HG02840 (cell line): ENCODE measurements at regions not wholly inside any gene's neighbourhood (a gene's known extent, or its start where the extent isn't known, plus 50 kb on each side); places are given as distances from the start of the nearest gene placed in this dataset.

ENCODE experiments used
- ATAC-seq: cut with Tn5 transposase; IDR thresholded peaks from one replicate; pipeline ENCODE4 v1.9.1; 2021; ENCODE audit warnings: mild to moderate bottlenecking, moderate library complexity, moderate number of reproducible peaks; ENCODE audit not compliant: unreplicated experiment, low FRiP score

DNA sequence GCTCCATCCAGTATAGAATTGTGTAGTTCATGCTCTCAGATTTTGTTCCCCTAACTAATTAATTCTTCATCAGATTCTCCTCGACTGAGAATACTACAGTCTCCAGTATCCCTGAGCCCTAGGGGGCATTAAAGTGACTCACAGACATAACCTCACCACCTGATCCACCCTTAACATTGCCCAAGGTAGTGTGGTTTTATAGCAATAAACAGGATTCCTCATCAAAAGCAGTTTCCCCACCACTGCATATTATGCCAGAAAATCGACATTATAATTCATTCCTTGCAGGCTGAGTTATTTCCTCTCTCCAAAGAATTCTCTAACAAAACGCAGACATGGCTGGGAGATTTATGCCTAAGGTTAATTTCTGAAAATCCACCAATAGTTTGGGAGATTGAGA is 1402.5 kb upstream of the CELF2 start:
- ATAC-seq: no peak

DNA sequence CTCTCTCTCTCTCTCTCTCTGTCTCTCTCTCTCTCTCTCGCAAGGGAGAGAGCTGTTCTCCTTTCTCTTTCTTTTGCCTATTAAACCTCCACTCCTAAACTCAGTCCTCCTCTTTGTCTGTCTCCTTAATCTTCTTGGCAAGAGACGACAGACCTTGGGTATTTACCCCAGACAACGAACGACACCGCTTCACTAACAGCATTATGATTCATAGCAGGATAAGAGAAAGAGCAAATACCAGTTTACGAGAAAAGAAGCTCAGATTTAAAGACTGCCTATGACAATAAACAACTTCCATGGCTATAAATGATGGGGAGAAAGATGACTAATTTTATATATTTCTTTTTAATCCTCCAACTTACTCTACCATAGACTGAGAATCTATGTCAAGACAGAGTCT is 1396.5 kb upstream of the CELF2 start:
- no peak for ATAC-seq

DNA sequence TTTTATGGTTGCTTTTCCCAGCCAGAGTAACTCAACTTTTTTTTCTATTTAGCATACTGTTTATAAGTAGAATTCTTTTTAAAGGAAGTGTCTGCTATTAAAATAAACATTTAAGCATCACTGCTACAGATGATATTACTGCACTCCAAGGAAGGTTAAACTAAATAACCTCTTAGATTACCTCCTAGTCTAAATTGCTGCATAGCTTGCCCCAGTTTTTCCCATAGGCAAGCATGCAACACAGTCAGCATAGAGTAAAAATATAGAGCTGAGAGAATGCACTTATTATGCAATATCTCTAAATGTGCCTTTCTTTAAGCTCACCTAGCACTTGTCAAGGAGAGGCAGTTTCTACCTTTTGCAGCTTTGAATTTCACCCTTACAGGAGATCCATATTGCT is 1392.4 kb upstream of the CELF2 start:
- ATAC-seq: no peak

DNA sequence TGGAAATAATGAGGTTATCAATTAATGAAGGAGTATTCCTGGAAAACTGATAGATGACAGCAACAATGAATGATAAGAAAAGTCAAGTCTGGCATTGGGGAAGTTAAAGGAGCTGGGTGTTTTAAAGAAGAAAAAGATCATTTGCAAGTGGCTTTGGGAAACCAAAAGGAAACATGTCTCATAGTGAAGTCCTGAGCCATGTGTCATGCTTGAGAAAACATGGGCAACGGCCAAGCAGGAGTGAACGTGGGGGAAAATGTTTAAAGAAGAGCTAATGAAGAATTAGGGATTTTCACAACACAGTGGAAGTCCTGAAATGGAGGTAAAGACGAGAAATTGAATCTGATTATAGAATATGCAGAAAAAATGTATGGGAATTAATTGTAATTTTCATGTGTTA is 1383.2 kb upstream of the CELF2 start:
- no peak for ATAC-seq

DNA sequence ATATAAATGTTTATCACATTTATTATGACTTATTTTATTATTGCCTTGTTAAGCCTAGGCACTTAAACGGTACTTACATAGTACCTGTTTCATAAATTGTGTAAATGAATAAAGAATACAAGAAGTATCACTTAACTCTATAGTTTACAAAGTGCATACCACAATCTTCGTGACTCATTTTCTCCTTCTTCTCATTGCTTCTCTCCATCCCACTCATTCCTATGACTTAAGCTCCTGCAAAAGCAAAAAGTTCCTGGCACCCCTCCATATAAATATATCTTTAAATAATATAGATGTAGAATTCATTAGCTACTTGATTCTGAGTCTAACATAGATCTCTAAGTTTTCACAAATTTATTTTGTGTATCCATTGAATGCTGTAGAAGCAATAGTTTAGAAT is 1382.0 kb upstream of the CELF2 start:
- no peak for ATAC-seq

DNA sequence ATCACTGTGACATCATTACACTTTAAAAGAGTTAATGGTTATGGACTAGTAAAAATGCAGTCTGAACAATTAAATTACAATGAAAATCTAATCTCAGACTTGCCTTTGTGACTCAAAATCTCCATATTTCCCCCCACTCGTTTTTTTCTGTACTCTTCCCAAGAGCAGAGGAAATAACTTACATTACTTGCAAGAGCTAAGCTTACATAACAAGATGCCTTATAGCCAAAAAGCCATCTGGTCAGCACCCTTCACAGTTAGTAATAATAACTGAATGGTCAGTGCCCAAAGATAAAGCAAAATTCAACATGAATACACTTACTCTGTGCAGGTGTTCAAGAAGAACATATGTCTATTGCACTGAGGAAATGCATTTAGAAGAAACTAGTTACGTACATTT is 1381.5 kb upstream of the CELF2 start:
- ATAC-seq: no peak

DNA sequence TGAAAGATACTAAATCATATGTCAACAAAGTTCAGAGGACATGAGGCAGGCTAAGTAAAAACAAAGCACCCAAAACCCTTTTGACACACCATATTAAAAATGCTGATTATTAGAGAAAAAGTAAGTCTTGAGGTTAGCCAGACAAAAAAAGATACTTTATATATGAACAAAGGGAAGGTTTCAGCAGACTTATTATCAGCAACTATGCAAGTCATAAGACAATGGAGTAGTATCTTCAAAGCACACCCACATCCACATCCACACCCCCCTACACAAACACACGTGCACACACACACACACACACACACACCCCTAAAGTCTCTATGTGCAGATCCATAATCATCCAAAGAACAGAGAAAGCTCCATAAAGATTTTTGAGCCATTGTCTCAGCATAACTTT is 1373.9 kb upstream of the CELF2 start:
- ATAC-seq: no peak

DNA sequence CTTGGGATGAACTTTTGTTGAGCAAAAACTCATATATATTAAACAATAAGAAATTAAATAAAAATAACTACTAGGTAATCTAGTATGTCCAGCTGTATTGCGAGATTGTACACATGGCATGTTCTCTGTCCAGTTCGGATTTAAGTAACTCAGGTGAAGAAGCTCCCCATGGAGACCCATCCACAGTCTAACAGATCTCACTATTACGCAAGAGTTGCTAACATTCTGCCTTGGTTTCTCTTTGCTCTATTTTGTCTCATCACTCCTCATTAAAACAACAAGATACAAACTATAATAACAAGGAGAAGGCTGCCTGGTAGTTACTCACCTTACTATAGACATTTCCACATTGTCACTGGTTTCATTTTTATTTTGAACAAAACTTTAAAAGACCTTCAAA is 1372.3 kb upstream of the CELF2 start:
- ATAC-seq: no peak

DNA sequence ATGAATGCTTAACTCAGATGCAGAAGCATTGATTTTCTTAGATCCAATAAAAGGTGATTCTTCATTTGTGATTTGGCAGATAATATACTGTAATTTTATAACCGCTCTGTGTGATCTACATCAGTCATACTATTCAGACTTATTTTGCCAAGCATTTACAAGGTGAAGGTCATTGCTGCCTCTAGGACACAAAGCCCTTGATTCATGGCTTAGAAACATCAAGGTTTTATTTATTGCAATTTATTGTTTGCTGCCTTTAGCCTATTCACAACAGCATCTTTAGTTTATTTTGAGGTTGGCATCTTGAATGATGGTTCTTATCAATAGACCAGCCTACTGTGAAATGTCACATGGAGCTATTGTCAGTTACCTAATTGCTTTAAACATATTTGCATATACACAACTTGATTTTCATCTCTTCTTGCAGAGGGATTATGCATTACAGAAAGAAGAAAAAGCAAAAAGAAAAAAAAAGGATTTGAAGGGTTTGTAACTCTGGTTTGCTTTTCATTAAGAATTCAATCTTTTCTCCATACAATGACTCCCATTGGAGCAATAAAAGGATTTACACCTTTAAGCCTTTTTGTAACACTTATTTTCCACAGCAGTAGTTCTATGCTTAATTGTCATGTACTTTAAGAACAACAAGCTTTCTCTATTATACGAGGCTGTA is 1371.6 kb upstream of the CELF2 start:
- ATAC-seq: no peak

DNA sequence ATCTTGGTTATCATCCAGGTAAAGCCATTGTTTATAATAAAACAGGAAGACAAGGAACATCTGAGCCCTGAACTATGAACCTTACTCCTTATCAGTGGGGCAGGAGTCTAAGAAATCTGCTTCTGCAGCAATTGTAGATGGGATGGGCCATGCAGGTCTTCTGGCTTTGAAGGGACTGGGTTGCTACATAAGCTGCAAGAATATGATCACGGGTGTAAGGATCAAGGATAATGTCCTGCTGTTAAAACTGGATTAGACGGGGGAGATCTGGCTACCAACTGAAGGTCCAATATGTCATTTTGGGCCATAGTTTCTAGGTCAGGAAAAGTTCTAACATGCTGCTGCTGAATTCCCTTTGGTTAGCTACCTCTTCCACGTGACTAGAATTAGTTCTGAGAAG is 1363.4 kb upstream of the CELF2 start:
- ATAC-seq: no peak

DNA sequence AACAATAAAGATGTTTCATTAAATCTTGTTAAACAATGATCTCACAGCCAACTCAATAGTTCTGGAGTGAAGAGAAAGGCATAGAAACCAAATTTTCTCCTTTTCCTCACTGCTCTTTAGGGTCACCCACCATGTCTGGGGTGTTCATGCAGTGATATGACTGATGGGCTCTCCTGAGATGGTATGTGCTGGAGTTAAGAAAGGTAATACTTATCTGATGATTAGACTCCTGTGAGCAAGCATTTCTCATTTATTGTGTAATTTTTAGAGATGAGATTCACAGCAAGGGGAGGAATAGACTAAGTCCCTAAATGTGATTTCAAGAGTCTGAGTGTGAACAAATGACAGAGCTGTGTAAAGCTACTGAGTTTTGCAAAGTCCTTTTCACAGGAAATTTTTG is 1361.3 kb upstream of the CELF2 start:
- no peak for ATAC-seq

DNA sequence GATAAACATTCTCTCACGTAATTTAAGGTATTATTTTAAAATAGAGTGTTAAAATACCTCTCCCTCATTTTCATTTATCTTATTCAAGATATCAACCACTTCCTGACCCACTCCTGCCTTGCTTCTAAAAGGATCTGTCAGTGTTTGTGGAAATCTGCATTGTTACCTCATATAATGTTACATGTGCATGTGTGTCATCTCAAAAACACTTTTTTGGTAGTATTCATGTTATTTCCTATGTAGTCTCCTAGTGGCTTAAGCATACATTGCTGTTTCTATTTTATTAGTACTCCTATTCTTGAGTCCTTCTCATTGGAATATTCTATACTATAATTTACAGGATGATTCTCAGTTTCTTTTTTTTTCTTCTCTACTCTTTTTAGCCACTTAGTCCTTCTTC is 1360.7 kb upstream of the CELF2 start:
- no peak for ATAC-seq

DNA sequence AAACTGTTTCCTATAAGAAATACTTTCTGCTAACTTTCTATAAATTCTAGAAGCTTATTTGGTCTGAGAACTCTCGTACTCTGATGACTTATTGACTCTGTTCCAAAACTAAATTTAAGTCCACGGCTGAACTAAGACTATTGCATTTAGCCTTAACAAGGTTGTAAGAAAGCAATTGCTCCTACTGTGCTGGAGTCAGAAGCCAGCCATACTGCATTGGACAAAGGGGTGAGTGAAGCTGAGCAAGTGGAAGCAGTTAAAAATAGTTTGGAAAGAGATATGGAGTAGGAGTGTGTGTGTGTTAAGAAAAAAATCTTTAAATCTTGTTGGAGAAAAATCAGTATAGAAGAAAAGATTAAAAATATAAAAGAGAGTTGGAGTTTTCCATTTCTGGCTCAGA is 1360.1 kb upstream of the CELF2 start:
- no peak for ATAC-seq

DNA sequence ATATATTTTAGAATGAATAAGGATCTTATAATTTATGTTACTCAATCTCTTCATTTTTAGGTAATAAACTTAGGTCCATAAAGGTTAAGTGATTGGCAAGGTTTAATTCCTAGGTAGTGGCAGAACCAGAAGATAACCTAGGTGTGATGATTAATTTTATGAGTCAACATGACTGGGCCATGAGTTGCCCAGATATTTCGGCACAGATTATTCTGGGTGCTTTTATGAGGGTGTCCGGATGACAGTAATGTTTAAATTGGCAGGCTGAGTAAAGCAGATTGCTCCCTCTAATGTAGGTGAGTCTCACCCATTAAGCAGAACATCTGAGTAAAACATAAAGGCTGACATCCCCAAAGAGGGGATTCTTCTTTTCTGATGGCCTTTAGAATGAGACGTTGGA is 1349.3 kb upstream of the CELF2 start:
- ATAC-seq: no peak

DNA sequence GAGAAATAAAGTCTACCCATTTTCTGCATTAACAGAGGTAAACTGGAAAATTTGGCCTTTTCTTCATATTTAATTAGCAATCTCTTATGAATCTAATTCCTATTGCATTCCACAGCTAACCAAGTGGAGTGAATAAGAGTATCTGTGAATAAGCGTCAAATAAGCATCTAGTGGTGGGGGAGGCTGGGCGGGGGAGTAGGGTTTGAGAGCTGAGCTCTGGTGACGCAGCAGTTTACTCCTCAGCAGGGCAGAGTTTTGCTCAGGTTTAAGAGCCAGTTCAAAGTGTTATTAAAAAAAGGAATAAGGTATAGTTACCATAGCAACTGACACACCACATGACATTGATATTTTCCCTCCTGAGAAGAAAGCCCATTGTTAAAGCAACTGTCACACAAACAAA is 1346.8 kb upstream of the CELF2 start:
- no peak for ATAC-seq

DNA sequence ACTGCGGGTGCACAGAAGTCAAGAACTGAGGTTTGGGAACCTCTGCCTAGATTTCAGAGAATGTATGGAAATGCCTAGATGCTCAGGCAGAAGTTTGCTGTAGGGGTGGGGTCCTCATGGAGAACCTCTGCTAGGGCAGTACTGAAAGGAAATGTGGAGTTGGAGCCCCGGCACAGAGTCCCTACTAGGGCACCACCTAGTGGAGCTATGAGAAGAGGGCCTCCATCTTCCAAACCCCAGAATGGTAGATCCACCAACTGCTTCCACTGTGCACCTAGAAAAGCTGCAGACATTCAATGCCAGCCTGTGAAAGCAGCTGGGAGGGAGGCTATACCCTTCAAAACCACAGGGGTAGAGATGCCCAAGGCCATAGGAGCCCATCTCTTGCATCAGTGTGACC is 1336.0 kb upstream of the CELF2 start:
- no peak for ATAC-seq

DNA sequence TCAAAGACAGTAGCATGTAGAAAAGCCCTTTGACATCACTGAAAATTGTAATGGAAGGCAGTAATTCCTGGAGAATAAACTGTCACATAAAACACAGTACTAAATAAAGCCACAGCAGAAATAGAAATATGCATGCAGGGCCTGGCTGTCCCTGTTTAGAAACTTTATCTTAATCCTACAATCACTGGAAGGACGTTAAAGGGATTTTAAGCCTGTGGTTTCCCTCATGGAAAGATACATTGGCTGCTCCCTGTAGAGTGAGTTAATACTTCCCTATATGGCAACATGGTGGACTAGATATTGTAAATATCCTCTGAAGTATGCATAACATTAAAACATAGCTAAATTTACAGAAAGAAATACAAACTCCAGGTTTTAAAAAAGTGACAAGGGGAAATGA is 1334.9 kb upstream of the CELF2 start:
- no peak for ATAC-seq

DNA sequence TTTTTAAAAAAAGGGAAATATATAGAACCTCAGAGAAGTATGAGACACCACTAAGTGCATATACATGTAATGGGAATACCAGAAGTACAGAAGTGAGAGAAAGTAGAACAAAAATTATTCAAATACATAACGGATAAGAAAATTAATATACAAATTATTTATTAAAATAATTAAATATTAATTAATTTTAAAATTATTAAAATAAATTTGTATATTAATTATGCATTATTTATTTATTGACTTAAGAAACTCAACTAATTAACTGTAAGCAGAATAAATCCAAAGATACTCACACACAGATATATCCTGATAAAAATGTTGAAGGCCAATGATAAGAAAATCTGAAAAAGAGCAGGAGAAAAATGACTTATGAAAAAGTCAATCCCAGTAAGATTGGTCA is 1333.5 kb upstream of the CELF2 start:
- no peak for ATAC-seq

DNA sequence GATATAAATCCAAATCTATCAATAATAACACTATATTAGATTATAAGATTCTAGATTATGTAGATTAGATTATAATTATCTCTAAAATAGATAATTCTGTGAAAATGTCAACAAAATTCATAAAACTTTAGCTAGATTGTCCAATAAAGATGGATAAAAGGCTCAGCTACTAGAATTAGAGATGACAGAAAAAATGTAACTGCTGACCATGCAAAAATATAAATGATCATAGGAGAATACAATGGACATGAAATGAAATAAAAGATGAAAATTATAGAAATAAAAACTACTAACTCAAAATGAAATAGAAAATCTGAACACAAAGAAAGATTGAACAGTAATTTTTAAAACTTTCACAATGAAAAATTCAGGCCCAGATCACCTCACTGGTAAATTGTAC is 1332.1 kb upstream of the CELF2 start:
- no peak for ATAC-seq

DNA sequence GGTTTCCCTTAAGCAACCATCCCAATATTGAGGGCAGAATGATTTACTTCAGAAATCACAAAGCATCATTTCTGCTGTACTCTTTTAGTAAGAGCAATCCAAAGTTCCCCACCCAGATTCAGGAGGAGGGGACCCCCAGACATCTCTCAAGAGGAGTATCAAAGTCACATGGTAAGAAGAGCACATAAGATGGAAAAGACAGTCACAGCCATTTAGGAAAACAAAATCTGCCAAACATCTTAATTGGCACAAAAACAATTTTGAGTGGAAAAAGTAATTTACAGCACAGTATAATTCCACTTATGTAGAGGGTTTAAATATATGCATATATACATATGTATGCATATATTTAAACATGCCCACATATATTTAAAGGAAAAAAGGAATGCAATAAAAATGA is 1329.0 kb upstream of the CELF2 start:
- no peak for ATAC-seq

DNA sequence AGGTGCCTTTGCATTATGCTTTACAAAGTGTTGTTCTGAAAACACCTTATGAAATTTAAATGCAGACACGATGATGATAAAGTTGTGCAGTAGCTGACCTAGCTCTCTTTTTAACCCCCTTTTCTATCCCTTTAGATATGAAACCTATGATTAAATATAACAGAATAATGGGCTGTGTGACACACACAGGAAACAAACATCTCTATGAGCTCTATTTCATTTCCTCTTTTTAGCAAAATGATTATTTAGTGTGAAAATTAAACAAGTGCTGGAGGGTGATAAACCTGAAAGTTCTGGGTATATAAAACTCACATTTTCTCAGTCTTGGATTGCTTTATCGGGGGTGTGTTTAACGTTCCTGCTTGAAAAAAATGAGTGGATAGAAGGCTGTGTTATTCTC is 1310.5 kb upstream of the CELF2 start:
- no peak for ATAC-seq

DNA sequence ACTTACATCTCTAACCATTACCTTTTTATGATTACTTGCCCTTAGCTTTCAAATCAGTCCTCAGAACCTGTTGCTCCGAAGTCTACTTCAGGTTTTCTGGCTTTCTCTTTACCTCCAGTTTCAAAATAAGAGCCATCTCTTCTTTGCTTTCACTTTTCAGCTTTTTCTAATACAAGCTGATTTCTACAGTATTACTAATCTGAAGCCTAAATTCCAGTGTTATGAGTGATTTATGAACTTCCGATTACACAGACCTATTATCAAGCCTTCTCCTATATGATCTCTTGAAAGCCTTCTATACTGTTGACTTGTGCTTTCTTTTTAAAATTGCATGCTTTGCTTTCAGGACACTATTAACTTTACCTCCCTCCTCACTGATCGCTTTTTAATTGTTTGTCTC is 1307.8 kb upstream of the CELF2 start:
- ATAC-seq: no peak

DNA sequence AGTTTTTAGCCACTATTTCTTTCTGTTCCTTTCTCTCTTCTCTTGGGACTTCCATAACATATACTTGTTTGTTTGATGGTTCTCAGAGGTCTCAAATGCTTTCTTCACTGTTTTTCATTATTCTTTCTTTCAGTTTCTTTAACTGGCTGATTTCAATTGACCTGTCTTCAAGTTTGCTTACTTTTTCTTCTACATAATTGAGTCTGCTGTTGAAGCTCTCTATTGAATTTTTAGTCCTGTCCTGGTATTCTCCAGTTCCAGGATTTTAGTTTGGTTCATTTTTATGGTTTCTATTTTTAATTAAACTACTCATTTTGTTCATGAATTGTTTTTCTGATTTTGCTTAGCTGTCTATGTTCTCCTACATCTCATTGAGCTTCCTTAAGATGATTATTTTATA is 1305.3 kb upstream of the CELF2 start:
- no peak for ATAC-seq
